DMS 273 (cell line): ENCODE measurements at regions not wholly inside any gene's neighbourhood (a gene's known extent, or its start where the extent isn't known, plus 50 kb on each side); places are given as distances from the start of the nearest gene placed in this dataset.

Source experiments
- DNase-seq: peaks from one replicate; lab custom pipeline; 2025; ENCODE audit not compliant: unreplicated experiment; lab: John Stamatoyannopoulos, UW

DNA sequence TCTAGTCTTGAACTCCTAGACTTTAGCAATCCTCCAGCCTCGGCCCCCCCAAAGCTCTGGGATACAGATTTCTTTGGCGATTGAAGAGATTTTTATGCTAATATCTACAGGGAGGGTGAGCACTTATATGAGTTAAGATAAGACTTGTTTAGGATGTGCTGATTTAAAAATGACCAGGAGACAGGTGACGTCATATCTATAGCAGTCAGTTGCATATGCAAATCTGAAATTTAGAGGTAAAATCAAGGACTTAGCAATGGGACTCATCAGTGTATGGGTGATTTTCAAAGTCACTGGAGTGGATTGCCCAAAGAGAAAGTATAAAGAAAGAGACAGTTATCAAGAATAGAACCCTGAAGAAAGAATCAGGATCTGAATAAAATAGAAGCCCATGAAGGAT, 394.5 kb downstream of the ADGRL2 start:
- DNase-seq: no peak

DNA sequence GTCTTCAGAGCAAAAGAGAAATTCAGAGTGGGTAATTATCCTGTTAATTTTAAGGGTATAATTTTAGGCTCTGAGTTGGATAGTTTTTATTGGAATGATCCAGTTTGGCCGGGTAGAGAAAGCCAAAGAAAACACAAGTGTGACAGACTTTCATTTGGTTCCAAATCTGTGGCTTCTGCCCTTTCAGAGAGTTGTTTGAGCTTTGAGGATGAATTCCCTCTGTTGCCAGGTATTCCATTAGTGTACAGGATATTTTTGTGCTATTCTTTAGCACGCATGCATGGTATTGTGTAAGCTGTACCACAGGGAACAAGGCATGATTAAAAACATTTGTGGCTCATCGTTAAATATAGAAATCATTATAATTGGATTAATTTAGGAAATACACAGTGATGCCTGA, 384.4 kb downstream of the ADGRL2 start:
- DNase-seq: no peak

- DNase-seq: no peak
Observed at GRCh38 chr1:82181846-82182245, 381.1 kb downstream of the ADGRL2 start.

GRCh38 chr1:82179131-82179530, 378.4 kb downstream of the ADGRL2 start:
- DNase-seq: no peak

- no peak for DNase-seq
Observed at GRCh38 chr1:82177192-82177591, 376.5 kb downstream of the ADGRL2 start.

- no peak for DNase-seq
Observed at GRCh38 chr1:82171955-82172354, 371.2 kb downstream of the ADGRL2 start.

DNA sequence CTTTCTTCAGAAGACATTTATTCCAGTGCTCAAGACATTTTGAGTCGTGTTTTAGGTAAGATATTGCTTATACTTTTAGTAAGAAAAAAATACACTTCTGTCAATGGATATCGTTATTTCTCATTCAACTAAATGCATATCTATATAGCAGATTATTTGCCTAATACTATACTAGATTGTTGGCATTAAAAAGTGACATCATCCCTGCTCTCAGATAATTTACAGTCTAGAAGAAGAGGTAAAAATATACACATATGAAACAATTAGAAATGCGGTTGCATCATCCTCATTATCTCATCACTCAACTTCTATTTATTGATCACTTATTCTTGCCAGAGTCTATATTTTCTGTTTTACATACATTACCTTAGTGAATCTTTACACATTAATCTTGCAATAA, 367.7 kb downstream of the ADGRL2 start:
- DNase-seq: no peak

GRCh38 chr1:82165304-82165703, 364.6 kb downstream of the ADGRL2 start:
- DNase-seq: no peak

DNA sequence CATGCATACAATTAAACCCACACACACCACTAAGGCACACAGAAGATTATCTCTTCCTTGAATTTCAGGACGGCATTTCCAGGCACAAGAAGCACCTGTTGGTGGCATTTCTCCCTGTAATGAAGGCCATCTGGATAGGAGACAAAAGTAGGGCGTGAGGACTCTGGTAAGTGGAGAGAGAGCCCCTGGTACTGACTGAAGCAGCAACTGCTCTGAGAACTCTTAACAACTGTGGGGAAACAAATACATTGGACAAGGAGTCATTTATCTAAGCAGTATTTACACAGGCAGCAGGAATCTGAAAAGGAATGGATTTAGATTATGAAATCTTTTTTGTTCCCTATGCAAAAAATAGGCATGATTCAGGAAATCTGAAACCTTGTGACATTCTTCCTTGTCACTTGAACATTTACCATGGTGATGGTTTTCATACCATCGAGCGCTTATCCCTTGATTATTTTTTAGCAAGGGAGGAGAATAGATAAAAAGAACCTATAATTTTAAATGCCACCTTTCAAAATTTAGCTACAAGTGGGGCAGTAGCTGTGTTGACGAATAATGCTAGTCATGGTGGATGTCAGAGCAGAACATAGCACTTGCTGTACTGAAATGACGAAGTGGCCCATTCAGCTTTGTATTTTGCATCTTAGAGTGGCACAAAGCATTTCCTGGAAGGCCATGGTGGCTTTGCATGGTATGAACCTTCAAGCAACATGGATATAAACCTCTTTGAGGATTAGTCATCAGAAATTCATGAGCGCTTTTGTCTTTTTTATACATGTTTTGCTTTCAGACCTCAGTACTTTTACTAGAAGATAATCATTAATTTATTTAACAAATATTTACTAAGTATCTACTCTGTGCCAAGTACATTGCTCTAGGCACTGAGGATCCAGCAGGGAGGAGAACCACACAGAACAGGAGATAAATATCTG, 362.0 kb downstream of the ADGRL2 start:
- no peak for DNase-seq

- DNase-seq: no peak
Observed at GRCh38 chr1:82161700-82162141, 361.0 kb downstream of the ADGRL2 start.

- DNase-seq: no peak
Observed at GRCh38 chr1:82160903-82161302, 360.2 kb downstream of the ADGRL2 start.

- no peak for DNase-seq
Observed at GRCh38 chr1:82160036-82160435, 359.3 kb downstream of the ADGRL2 start.

DNA sequence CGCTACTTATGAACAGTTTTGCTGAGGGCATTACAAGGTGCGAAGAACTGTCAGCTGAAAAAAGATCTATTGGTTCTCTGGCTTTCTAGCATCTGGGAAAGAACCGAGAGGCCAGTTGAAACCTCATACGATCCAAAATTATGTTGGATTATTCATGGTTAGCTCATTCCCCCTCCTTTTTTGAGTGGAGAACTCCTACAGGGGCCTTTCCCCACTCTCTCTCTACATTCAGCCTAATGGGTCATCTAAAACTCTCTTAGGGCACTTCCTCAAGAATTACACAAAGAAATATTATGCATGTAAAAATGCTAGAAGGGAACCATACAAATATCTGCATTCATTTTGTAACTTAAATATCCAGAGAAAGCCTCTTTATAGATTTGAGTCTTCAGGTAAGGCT, 358.2 kb downstream of the ADGRL2 start:
- no peak for DNase-seq

DNA sequence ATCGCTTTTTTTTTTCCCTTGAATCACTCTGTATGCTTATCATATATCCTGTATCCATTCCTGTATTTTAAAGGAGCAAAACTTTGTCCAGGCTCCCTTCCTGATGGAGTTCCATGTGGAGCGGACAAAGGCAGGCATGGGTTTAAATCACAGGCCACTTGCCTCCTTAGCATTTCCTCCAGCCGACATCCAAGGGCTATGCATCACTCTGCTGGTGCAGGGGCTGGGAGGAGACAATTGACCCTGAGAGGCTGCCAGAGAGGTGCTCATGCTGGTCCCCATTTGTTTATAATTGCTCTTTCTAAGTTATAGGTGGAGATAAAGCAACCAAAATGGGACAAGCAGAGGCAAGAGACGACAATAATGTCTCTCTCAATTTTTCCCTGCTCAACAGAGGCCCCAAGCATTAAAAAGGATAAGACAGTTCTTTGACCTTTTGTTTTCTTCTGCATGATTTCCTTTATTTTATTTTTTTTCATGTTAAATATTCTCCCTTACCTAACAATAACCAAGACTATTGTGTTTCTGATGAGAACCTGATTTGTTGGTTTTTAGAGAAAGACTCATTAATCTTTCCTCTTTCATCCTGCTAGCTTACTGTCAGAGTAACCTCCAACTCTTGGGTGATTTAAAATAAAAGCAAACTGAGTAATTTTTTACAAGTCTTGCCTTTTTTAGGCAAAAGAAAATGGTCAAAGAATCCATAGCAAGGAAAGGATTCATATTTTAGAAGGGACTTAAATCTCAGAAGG, 353.7 kb downstream of the ADGRL2 start:
- DNase-seq: no peak

DNA sequence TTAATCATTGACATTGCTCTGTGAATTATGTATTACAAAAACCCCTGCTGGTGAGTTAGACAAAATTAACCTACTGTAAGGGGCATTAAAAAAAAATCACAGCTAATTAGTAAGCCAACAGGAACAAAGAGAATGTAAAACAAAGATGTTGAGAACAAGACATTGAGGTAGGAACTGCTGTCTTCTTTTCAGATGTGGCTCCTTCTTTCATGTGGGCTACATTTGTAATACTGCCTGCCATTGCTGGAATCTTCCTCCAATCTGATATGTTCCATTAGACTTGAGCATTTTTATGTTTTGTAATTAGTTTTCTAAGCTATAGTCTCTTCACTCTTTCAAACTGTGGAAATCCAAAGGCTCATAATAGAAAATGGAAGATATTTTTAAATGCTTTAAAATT, 353.0 kb downstream of the ADGRL2 start:
- no peak for DNase-seq

GRCh38 chr1:82153272-82153629, 352.5 kb downstream of the ADGRL2 start:
- no peak for DNase-seq

DNA sequence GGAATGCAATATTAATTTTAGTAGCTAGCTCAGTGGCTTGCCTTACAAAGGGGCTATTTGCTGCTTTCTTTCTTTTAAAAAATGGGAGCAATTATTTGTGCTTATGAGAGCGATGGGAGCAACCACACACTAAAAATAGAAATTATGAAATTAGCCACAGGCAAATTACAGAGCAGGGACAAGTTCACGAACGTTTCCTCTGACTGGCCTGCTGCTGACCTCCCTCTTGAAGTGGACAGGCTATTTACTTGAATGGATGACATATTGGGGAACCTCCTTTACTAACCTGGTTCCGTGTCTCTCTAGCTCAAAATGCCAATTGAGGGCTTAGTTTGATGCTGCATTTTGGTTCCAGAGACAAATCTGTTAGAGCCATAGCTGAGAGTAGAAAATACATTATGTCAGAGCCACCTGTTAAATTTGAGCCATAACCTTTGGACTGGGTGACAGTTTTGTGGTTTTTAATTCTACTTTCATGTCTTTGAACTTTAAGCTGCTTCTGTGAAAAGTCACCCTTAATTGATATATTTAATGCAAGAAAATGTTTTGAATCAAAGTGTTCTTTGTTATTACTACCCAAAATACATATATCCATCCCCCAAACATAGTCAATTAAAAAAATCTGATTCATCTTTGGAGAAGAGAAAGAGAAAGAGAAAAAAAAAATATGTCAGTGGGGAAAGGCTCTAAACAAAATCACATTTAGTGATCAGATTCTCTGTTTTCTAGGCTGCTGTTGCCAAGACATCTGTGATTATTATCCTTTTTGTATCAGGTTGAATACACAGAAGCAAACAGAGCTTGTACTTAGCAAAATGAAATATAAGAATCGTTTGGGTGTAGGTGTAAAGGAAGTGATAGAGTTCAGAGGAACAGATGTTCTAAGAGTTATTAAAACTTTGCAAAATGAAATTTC, 351.9 kb downstream of the ADGRL2 start:
- DNase-seq: no peak

- no peak for DNase-seq
Observed at GRCh38 chr1:82145656-82146055, 344.9 kb downstream of the ADGRL2 start.

GRCh38 chr1:82143108-82143833, 342.5 kb downstream of the ADGRL2 start:
- DNase-seq: no peak

- DNase-seq: no peak
Observed at GRCh38 chr1:82141390-82141789, 340.7 kb downstream of the ADGRL2 start.
